ENCODE measurements at regions not wholly inside any gene's neighbourhood (a gene's known extent, or its start where the extent isn't known, plus 50 kb on each side); places are given as distances from the start of the nearest gene placed in this dataset.

- TF ChIP-seq EZH2 (IDR thresholded peaks at IDR 0.05; ENCODE audit: insufficient read depth, poor library complexity, severe bottlenecking) (no peak), EZH2phosphoT487 (IDR thresholded peaks at IDR 0.05; ENCODE audit: insufficient read depth, low read depth) (no peak)
Measured at GRCh38 chr15:93213281-93213680, 124.3 kb upstream of the RGMA start.
